GM18868 (cell line): ENCODE measurements at regions not wholly inside any gene's neighbourhood (a gene's known extent, or its start where the extent isn't known, plus 50 kb on each side); places are given as distances from the start of the nearest gene placed in this dataset.
"Not testable (repeated sequence)": the region's sequence is repeated elsewhere in the genome, so short reads cannot be mapped to it uniquely, and the experiment has no call there.

Source experiments
- ATAC-seq: cut with Tn5 transposase; IDR thresholded peaks from one replicate; pipeline ENCODE4 v1.9.1; 2021; ENCODE audit warnings: mild to moderate bottlenecking, moderate library complexity; ENCODE audit not compliant: unreplicated experiment

- ATAC-seq: no peak
Measured at GRCh38 chrX:3184176-3184930, 143.1 kb downstream of the ARSF start.

DNA sequence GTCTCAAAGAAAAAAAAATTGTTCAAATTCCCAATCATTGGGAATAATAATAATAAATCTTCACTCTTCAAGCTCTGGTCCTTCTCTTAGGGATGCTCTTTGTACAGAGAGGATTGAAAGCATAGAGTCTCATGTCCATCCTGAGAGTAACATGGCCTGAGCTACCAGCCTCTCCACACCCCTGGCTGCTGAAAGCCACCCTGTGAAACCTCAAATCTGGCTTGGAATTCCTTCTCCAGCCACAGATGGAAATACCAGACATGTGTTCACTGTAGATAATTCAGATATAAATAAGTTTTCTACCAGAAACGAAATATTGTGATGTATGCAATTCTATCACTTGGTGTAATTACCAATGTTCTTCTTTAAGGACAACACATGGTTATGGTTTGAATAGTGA is 140.6 kb downstream of the ARSF start:
- ATAC-seq: no peak

- no peak for ATAC-seq
Measured at GRCh38 chrX:3178329-3178728, 137.1 kb downstream of the ARSF start.

GRCh38 chrX:3177851-3178250 is 136.6 kb downstream of the ARSF start:
- peak; percentile 42 for ATAC-seq

DNA sequence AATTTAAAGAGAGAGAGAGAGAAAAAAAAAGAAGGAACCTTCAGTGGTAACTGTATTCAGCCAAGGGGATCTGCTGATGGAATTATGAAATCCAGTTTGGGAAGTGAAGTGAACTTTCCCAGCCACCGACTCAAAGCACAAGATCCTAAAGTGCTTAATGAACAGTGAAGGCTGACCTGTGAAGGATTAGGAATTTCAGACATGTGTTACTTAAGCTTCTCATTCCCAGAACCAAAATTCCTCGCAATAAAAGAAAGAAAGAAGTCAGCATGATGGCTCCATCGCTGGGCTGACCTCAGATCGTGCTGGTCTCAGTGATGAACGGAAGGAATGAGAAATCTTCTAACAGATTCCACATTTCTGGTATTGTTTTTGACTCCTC is 135.2 kb downstream of the ARSF start:
- ATAC-seq: no peak

- ATAC-seq: no peak
Measured at GRCh38 chrX:3175659-3176438, 134.6 kb downstream of the ARSF start.

DNA sequence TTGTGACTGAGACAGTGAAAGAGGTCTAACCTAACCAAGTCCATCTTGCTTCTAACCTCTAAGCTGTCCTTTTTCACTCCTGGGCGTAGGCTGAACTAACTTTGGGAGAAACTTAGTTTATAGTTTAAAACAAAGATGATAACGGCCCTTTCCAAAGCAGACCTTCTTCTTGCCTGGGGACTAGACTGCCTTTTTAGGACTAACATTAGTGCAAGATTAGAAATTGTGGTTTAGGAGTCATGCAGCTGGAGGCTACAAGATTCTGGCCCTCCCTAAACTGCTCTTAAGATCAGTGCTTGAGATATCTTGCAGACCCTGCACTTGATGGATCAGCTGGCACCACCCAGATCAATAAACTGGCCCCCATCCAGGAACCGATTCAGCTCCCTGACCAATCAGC is 130.9 kb downstream of the ARSF start:
- not testable (repeated sequence) for ATAC-seq

DNA sequence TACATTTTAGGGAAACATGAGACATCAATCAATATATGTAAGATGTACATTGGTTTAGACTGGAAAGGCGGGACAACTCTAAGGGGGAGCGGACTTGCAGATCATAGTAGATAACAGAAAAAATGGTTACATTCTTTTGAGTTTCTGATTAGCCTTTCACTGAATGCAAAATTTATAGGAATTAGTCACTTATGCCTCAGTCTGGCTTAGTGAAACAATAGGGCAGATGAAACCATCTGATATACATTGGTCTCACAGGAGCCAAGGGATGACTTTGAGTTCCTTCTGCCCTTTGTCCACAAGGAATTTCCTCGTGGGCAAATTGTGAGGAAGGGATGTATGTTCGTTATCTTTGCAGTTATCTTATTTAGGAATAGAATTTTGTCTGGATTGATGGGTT is 128.2 kb downstream of the ARSF start:
- no peak for ATAC-seq

DNA sequence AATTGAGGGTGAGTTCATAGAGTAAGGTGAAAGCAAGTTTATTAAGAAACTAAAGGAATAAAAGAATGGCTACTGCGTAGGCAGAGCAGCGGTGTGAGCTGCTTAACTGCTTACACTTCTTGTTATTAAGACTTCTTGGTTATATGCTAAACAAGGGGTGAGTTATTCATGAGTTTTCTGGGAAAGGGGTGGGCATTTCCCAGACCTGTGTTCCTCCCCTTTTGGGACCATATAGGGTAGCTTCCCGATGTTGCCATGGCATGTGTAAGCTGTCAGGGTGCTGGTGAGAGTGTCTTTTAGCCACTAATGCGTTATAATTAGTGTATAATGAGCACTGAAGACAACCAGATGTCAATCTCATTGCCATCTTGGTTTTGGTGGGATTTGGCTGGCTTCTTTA is 126.5 kb downstream of the ARSF start:
- ATAC-seq: no peak

DNA sequence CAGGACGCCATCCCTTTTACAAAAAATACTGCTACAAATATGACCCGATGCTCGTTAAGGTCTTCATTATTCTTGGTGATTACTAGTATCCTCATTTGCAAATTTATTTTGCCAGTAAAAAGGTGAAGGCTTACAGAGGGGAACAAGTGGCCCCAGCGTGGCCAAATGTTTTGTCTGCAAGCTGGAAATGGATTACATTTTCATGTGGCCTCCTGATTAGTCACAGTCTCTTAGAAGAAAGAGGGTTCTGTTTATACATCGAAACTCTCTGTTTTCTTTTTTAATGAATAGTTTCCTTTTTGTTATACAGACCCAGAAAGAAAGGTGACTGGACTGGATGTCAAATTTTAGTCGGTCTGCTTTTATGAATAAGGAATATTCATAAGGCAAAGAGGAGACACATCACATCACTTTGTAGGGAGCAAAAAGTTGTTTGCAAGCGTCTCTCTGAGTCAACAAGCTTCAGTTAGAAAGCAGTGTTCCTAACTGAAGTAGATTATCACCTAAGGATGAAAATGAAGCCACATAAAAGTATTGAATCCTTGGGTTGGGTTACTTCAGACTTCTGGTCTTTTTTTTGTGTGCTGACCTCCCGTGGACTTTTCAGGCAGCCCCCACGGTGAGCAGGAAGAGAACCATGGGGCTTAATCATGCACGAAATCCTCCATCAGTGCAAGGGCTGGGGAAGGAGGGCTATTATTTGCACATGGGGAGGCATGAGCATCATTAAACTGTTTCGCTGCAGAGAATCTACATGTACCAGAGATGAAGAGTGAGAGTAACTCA is 125.6 kb downstream of the ARSF start:
- ATAC-seq: no peak

DNA sequence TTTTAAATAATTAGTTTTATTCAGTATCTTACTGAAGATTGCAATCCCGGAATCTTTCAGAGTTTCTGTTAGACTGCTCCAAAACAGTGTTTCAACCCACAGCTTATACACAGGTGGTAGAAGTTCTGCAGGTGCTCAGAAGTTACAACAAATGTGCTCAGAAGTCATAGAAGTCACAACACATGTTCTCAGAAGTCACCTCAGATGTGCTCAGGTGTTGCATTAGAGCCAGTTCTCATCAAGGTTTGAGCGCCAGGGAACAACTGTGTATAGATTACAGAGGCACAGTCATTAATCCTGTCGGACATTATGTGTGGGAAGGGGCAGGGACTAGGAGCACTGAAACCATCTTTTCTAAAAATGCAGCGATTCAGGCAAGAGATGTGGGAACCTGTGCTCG is 124.5 kb downstream of the ARSF start:
- ATAC-seq: no peak
